RWPE2 (cell line): ENCODE measurements at regions not wholly inside any gene's neighbourhood (a gene's known extent, or its start where the extent isn't known, plus 50 kb on each side); places are given as distances from the start of the nearest gene placed in this dataset.

ENCODE experiments used
- ATAC-seq: fragments of 200-7000 bp; cut with Tn5 transposase; 3 replicates; pipeline ENCODE4 v1.9.1; 2021; ENCODE audit warnings: low read depth
- DNase-seq: peaks from one replicate; pipeline ENCODE4 v3.0.0-alpha.2; 2020; ENCODE audit warnings: low spot score
- H3K27ac ChIP-seq: fragments of 450-650 bp; 2 replicates; pipeline ENCODE4 v1.5.1; 2017; ENCODE audit warnings: mild to moderate bottlenecking; ENCODE audit not compliant: poor library complexity, severe bottlenecking
- H3K27me3 ChIP-seq: fragments of 250-450 bp; sonication (Bioruptor Pico); 2 replicates; pipeline ENCODE4 v1.5.1; 2021; ENCODE audit warnings: mild to moderate bottlenecking, moderate library complexity; ENCODE audit not compliant: insufficient read depth, poor library complexity, severe bottlenecking
- H3K36me3 ChIP-seq: fragments of 250-450 bp; sonication (Bioruptor Pico); 2 replicates; pipeline ENCODE4 v1.5.1; 2020; ENCODE audit warnings: low read depth, mild to moderate bottlenecking, moderate library complexity
- H3K4me1 ChIP-seq: fragments of 250-450 bp; sonication (Bioruptor Pico); 2 replicates; pipeline ENCODE4 v1.5.1; 2021; ENCODE audit warnings: mild to moderate bottlenecking, moderate library complexity; ENCODE audit not compliant: insufficient read depth, poor library complexity, severe bottlenecking
- H3K4me3 ChIP-seq: fragments of 250-450 bp; sonication (Bioruptor Pico); 2 replicates; pipeline ENCODE4 v1.5.1; 2021; ENCODE audit warnings: mild to moderate bottlenecking, moderate library complexity; ENCODE audit not compliant: severe bottlenecking
- H3K9me3 ChIP-seq: fragments of 250-450 bp; sonication (Bioruptor Pico); 2 replicates; pipeline ENCODE4 v1.5.1; 2021; ENCODE audit warnings: mild to moderate bottlenecking, moderate library complexity; ENCODE audit not compliant: severe bottlenecking
- CTCF ChIP-seq: fragments of 450-650 bp; IDR thresholded peaks from one replicate; pipeline ENCODE4 v1.5.1; 2017; ENCODE audit warnings: mild to moderate bottlenecking, moderate library complexity; ENCODE audit not compliant: poor library complexity, severe bottlenecking

- no peak overlapping the region for H3K27ac ChIP-seq
- no peak overlapping the region for H3K4me3 ChIP-seq
- H3K4me1 ChIP-seq, result no peaks in the 10 kb centered on the region
- DNase-seq, result no peak
- H3K27me3 ChIP-seq, result peaks cover 3% of the 10 kb centered on the region
- no peak for TF ChIP-seq CTCF
- H3K9me3 ChIP-seq, result no peaks in the 10 kb centered on the region
- H3K36me3 ChIP-seq, result no peaks in the 10 kb centered on the region
- ATAC-seq, result no peak
Observed at GRCh38 chr1:30137001-30137400, 586.4 kb downstream of the MATN1 start.

GRCh38 chr1:30135698-30136097, 587.7 kb downstream of the MATN1 start:
- TF ChIP-seq CTCF, result no peak
- Histone ChIP-seq H3K27ac (no peak overlapping the region), H3K4me1 (no peaks in the 10 kb centered on the region), H3K27me3 (peaks cover 3% of the 10 kb centered on the region), H3K9me3 (no peaks in the 10 kb centered on the region), H3K36me3 (no peaks in the 10 kb centered on the region), H3K4me3 (no peak overlapping the region)
- no peak for ATAC-seq
- DNase-seq, result no peak

GRCh38 chr1:30134466-30135217, 588.7 kb downstream of the MATN1 start:
- TF ChIP-seq CTCF, result no peak
- Histone ChIP-seq H3K27ac (no peak overlapping the region), H3K27me3 (peaks cover 3% of the 10 kb centered on the region), H3K4me3 (no peak overlapping the region), H3K4me1 (no peaks in the 10 kb centered on the region), H3K36me3 (no peaks in the 10 kb centered on the region), H3K9me3 (no peaks in the 10 kb centered on the region)
- no peak for DNase-seq
- ATAC-seq, result no peak

GRCh38 chr1:30133414-30134055, 589.9 kb downstream of the MATN1 start:
- Histone ChIP-seq H3K36me3 (no peaks in the 10 kb centered on the region), H3K4me1 (no peaks in the 10 kb centered on the region), H3K4me3 (no peak overlapping the region), H3K9me3 (no peaks in the 10 kb centered on the region), H3K27ac (no peak overlapping the region), H3K27me3 (peaks cover 3% of the 10 kb centered on the region)
- no peak for DNase-seq
- no peak for TF ChIP-seq CTCF
- ATAC-seq, result no peak
